ELF-1 (cell line): ENCODE measurements at regions not wholly inside any gene's neighbourhood (a gene's known extent, or its start where the extent isn't known, plus 50 kb on each side); places are given as distances from the start of the nearest gene placed in this dataset.
A peak's percentile ranks its signal among the peaks of the same experiment; 100 is the strongest.
"Not testable (repeated sequence)": the region's sequence is repeated elsewhere in the genome, so short reads cannot be mapped to it uniquely, and the experiment has no call there.

Source experiments
- DNase-seq: peaks from one replicate; pipeline ENCODE4 v3.0.0-alpha.2; 2016; ENCODE audit warnings: low read depth, low spot score

- no peak for DNase-seq
Measured at GRCh38 chr2:106292627-106293026, 98.5 kb upstream of the UXS1 start.

- DNase-seq = no peak
Measured at GRCh38 chr2:106288873-106289272, 94.8 kb upstream of the UXS1 start.

GRCh38 chr2:106285237-106285829, 91.2 kb upstream of the UXS1 start:
- no peak for DNase-seq

GRCh38 chr2:106284691-106285202, 90.6 kb upstream of the UXS1 start:
- DNase-seq = no peak

- DNase-seq = peak; percentile 57
Measured at GRCh38 chr2:106284255-106284654, 90.2 kb upstream of the UXS1 start.

- not testable (repeated sequence) for DNase-seq
Measured at GRCh38 chr2:106283228-106284152, 89.4 kb upstream of the UXS1 start.

GRCh38 chr2:106282462-106283170, 88.5 kb upstream of the UXS1 start:
- no peak for DNase-seq

GRCh38 chr2:106281907-106282430, 87.9 kb upstream of the UXS1 start:
- DNase-seq = not testable (repeated sequence)

- no peak for DNase-seq
Measured at GRCh38 chr2:106280722-106281446, 86.8 kb upstream of the UXS1 start.

GRCh38 chr2:106280224-106280623, 86.1 kb upstream of the UXS1 start:
- no peak for DNase-seq

GRCh38 chr2:106278112-106278876, 84.2 kb upstream of the UXS1 start:
- DNase-seq = no peak

GRCh38 chr2:106277426-106277825, 83.3 kb upstream of the UXS1 start:
- DNase-seq = no peak

GRCh38 chr2:106275971-106276370, 81.9 kb upstream of the UXS1 start:
- DNase-seq = no peak

- no peak for DNase-seq
Measured at GRCh38 chr2:106274668-106275067, 80.6 kb upstream of the UXS1 start.

- no peak for DNase-seq
Measured at GRCh38 chr2:106272216-106272807, 78.2 kb upstream of the UXS1 start.

GRCh38 chr2:106270471-106270891, 76.4 kb upstream of the UXS1 start:
- no peak for DNase-seq

GRCh38 chr2:106269591-106270291, 75.6 kb upstream of the UXS1 start:
- DNase-seq = peak; percentile 24

GRCh38 chr2:106267997-106268396, 73.9 kb upstream of the UXS1 start:
- no peak for DNase-seq

GRCh38 chr2:106261871-106262321, 67.8 kb upstream of the UXS1 start:
- no peak for DNase-seq
